Right lobe of liver (tissue), 4 donors: ENCODE measurements at regions not wholly inside any gene's neighbourhood (a gene's known extent, or its start where the extent isn't known, plus 50 kb on each side); places are given as distances from the start of the nearest gene placed in this dataset.

Experiments used
- POLR2A ChIP-seq: fragments of 450-650 bp; IDR thresholded peaks from one replicate; pipeline ENCODE4 v1.6.1; 2017; ENCODE audit warnings: antibody characterized with exemption, mild to moderate bottlenecking
- TF ChIP-seq, protein P1 (sequence below), 4 donors: fragments of 200-600 bp in 3 of 4; fragments of 450-650 bp in 1 of 4; IDR thresholded peaks; one replicate each; pipeline versions ENCODE4 v1.5.1 to v1.8.0; 2016 to 2022; ENCODE audit warnings: antibody characterized with exemption in 4 of 4, mild to moderate bottlenecking in 2 of 4
- donor health status: DM: no; HTN: no; CAD: no.
- donor health status: DM: no; HTN: no; CAD: no.
- donor health status: DM: no; HTN: yes; CAD: no.

DNA sequence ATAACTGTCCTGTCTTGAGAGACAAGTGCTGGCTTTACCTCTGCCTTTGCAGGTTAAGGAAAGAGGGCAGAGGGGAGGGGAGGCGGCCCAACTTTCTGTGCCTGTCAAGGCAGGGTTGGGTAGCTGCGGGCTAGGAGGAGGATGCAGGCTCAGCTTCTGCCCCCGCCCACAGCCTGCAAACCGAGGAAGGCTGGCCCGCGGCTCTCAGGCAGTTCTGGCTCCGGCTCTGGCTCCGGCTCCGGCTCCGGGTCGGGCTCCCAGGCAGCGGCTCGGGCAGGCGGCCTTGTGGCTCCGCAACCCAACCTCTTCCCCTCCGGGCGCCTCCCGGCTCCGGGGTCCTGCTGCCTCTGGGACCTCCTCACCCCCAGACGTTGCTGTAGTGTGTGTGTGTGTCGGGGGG is 92.9 kb downstream of the TMEM30B start:
- TF ChIP-seq, protein P1, sequence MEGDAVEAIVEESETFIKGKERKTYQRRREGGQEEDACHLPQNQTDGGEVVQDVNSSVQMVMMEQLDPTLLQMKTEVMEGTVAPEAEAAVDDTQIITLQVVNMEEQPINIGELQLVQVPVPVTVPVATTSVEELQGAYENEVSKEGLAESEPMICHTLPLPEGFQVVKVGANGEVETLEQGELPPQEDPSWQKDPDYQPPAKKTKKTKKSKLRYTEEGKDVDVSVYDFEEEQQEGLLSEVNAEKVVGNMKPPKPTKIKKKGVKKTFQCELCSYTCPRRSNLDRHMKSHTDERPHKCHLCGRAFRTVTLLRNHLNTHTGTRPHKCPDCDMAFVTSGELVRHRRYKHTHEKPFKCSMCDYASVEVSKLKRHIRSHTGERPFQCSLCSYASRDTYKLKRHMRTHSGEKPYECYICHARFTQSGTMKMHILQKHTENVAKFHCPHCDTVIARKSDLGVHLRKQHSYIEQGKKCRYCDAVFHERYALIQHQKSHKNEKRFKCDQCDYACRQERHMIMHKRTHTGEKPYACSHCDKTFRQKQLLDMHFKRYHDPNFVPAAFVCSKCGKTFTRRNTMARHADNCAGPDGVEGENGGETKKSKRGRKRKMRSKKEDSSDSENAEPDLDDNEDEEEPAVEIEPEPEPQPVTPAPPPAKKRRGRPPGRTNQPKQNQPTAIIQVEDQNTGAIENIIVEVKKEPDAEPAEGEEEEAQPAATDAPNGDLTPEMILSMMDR (IDR thresholded peaks at IDR 0.05) = no peak
- no peak for TF ChIP-seq POLR2A
